ENCODE measurements at regions not wholly inside any gene's neighbourhood (a gene's known extent, or its start where the extent isn't known, plus 50 kb on each side); places are given as distances from the start of the nearest gene placed in this dataset.

DNA sequence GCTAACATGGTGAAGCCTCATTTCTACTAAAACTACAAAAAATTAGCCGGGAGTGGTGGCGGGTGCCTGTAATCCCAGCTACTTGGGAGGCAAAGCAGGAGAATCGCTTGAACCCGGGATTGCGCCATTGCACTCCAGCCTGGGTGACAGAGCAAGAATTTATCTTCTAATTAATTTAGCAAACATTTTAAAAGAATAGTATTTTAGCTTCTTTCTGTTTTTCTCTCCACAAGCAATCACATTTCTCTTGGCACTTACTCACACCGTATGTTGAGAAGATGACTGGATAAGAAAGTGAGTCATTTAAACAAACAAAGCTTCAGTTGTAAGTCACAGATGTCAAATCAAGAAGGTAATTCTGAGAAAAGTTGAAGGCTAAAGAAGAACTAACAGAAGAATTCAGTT is 264.0 kb downstream of the ARL4A start:
- TF ChIP-seq CTCF (IDR thresholded peaks at IDR 0.05) (no peak), POLR2A (IDR thresholded peaks at IDR 0.05) (no peak)
